ENCODE measurements at regions not wholly inside any gene's neighbourhood (a gene's known extent, or its start where the extent isn't known, plus 50 kb on each side); places are given as distances from the start of the nearest gene placed in this dataset.
A peak's percentile ranks its signal among the peaks of the same experiment; 100 is the strongest.

GRCh38 chr10:132131581-132132420 lies 54.9 kb upstream of the DPYSL4 start:
- H3K27me3 Mint-ChIP-seq, result peaks cover 25 to 29% of the 10 kb centered on the region in 2 donors
- no peak overlapping the region for H3K27ac Mint-ChIP-seq
- no peaks in the 10 kb centered on the region for H3K9me3 Mint-ChIP-seq
- ATAC-seq (no peak), DNase-seq (ENCODE audit: low spot score) (peak; percentile 22)
- H3K36me3 Mint-ChIP-seq, result no peaks in the 10 kb centered on the region
- no peak overlapping the region for H3K4me3 Mint-ChIP-seq
- no peaks in the 10 kb centered on the region for H3K4me1 Mint-ChIP-seq (ENCODE audit: low read depth in 2 of 2)

- DNase-seq (ENCODE audit: low spot score), result peak; percentile 42
- Mint-ChIP-seq H3K27ac (no peak overlapping the region), H3K4me1 (ENCODE audit: low read depth in 2 of 2) (no peaks in the 10 kb centered on the region), H3K36me3 (no peaks in the 10 kb centered on the region), H3K4me3 (no peak overlapping the region), H3K27me3 (peaks cover 24 to 27% of the 10 kb centered on the region in 2 donors), H3K9me3 (no peaks in the 10 kb centered on the region)
- no peak for ATAC-seq
Observed at GRCh38 chr10:132132421-132132841, 54.3 kb upstream of the DPYSL4 start.

GRCh38 chr10:132133005-132133404 lies 53.7 kb upstream of the DPYSL4 start:
- DNase-seq (ENCODE audit: low spot score), result peak; percentile 34
- no peaks in the 10 kb centered on the region for H3K4me1 Mint-ChIP-seq (ENCODE audit: low read depth in 2 of 2)
- H3K36me3 Mint-ChIP-seq, result no peaks in the 10 kb centered on the region
- no peaks in the 10 kb centered on the region for H3K9me3 Mint-ChIP-seq
- no peak overlapping the region for H3K4me3 Mint-ChIP-seq
- no peak for ATAC-seq
- no peak overlapping the region for H3K27ac Mint-ChIP-seq
- peaks cover 21 to 22% of the 10 kb centered on the region in 2 donors for H3K27me3 Mint-ChIP-seq

- Mint-ChIP-seq H3K9me3 (no peaks in the 10 kb centered on the region), H3K27me3 (peaks cover 15 to 18% of the 10 kb centered on the region in 2 donors), H3K27ac (no peak overlapping the region), H3K4me1 (ENCODE audit: low read depth in 2 of 2) (no peaks in the 10 kb centered on the region), H3K4me3 (no peak overlapping the region), H3K36me3 (no peaks in the 10 kb centered on the region)
- DNase-seq (ENCODE audit: low spot score) (peak; percentile 60), ATAC-seq (peak in 1 of 2 donors; percentile 29)
Observed at GRCh38 chr10:132133449-132134240, 53.1 kb upstream of the DPYSL4 start.

- Mint-ChIP-seq H3K9me3 (no peaks in the 10 kb centered on the region), H3K27me3 (peaks cover 10 to 12% of the 10 kb centered on the region in 2 donors), H3K4me1 (ENCODE audit: low read depth in 2 of 2) (no peaks in the 10 kb centered on the region), H3K4me3 (no peak overlapping the region), H3K27ac (no peak overlapping the region), H3K36me3 (no peaks in the 10 kb centered on the region)
- no peak for ATAC-seq
- peak; percentile 37 for DNase-seq (ENCODE audit: low spot score)
Observed at GRCh38 chr10:132134241-132135052, 52.3 kb upstream of the DPYSL4 start.

GRCh38 chr10:132135053-132135872 lies 51.5 kb upstream of the DPYSL4 start:
- Mint-ChIP-seq H3K4me3 (no peak overlapping the region), H3K36me3 (no peaks in the 10 kb centered on the region), H3K9me3 (no peaks in the 10 kb centered on the region), H3K27me3 (peaks cover 2 to 6% of the 10 kb centered on the region in 2 donors), H3K27ac (no peak overlapping the region), H3K4me1 (ENCODE audit: low read depth in 2 of 2) (no peaks in the 10 kb centered on the region)
- ATAC-seq, result no peak
- DNase-seq (ENCODE audit: low spot score), result peak; percentile 44

GRCh38 chr10:132136097-132136521 lies 50.6 kb upstream of the DPYSL4 start:
- Mint-ChIP-seq H3K27me3 (peaks cover 0 to 5% of the 10 kb centered on the region in 2 donors), H3K27ac (no peak overlapping the region), H3K4me1 (ENCODE audit: low read depth in 2 of 2) (no peaks in the 10 kb centered on the region), H3K36me3 (no peaks in the 10 kb centered on the region), H3K9me3 (no peaks in the 10 kb centered on the region), H3K4me3 (no peak overlapping the region)
- DNase-seq (ENCODE audit: low spot score) (peak; percentile 56), ATAC-seq (no peak)

GRCh38 chr10:132136689-132137088 lies 50.1 kb upstream of the DPYSL4 start:
- Mint-ChIP-seq H3K4me1 (ENCODE audit: low read depth in 2 of 2) (no peaks in the 10 kb centered on the region), H3K4me3 (no peak overlapping the region), H3K27me3 (peaks cover 0 to 3% of the 10 kb centered on the region in 2 donors), H3K27ac (no peak overlapping the region), H3K36me3 (no peaks in the 10 kb centered on the region), H3K9me3 (no peaks in the 10 kb centered on the region)
- ATAC-seq (no peak), DNase-seq (ENCODE audit: low spot score) (peak; percentile 26)
